Kidney epithelial cell (primary cell): ENCODE measurements at regions not wholly inside any gene's neighbourhood (a gene's known extent, or its start where the extent isn't known, plus 50 kb on each side); places are given as distances from the start of the nearest gene placed in this dataset.

ENCODE experiments used
- DNase-seq: peaks from one replicate; pipeline ENCODE4 v3.0.0-alpha.2; 2010; ENCODE audit warnings: low read depth
- H3K27me3 ChIP-seq: 2 replicates; pipeline ENCODE4 v1.6.0; 2011; ENCODE audit warnings: low read length; ENCODE audit not compliant: control insufficient read depth, insufficient read depth
- H3K36me3 ChIP-seq: 2 replicates; pipeline ENCODE4 v1.5.1; 2011; ENCODE audit warnings: low read length; ENCODE audit not compliant: control insufficient read depth, insufficient read depth
- H3K4me3 ChIP-seq: 2 replicates; pipeline ENCODE4 v1.5.1; 2011; ENCODE audit warnings: low read depth, mild to moderate bottlenecking, control low read depth, low read length
- TF ChIP-seq, protein P1 (sequence below): IDR thresholded peaks from 2 replicates; pipeline ENCODE4 v1.5.1; 2011; ENCODE audit warnings: mild to moderate bottlenecking, moderate library complexity, low read length, control low read depth, inconsistent platforms; ENCODE audit not compliant: insufficient read depth, poor library complexity, severe bottlenecking

GRCh38 chr16:73887911-73888310 lies 408.7 kb upstream of the PSMD7 start:
- Histone ChIP-seq H3K4me3 (no peak overlapping the region), H3K36me3 (no peaks in the 10 kb centered on the region), H3K27me3 (peaks cover 6% of the 10 kb centered on the region)
- no peak for DNase-seq
- TF ChIP-seq, protein P1, sequence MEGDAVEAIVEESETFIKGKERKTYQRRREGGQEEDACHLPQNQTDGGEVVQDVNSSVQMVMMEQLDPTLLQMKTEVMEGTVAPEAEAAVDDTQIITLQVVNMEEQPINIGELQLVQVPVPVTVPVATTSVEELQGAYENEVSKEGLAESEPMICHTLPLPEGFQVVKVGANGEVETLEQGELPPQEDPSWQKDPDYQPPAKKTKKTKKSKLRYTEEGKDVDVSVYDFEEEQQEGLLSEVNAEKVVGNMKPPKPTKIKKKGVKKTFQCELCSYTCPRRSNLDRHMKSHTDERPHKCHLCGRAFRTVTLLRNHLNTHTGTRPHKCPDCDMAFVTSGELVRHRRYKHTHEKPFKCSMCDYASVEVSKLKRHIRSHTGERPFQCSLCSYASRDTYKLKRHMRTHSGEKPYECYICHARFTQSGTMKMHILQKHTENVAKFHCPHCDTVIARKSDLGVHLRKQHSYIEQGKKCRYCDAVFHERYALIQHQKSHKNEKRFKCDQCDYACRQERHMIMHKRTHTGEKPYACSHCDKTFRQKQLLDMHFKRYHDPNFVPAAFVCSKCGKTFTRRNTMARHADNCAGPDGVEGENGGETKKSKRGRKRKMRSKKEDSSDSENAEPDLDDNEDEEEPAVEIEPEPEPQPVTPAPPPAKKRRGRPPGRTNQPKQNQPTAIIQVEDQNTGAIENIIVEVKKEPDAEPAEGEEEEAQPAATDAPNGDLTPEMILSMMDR = no peak

DNA sequence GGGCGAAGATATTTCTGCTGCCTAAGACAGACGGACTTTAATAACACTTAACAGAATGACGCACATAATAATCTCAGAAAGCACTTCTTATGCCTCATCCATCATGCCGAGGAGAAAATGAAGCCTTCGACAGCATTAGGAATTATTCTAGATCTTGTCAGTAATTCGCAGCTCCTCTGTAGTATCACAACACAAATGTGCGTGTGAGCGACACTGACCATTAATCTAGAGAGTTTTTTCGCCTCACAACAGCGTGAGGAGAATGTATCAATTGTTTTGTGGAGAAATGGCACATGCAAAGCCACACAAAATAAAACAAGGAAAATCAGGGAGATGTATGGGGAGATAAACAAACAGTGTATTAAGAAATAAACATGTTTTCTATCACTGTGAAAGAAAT lies 410.2 kb upstream of the PSMD7 start:
- Histone ChIP-seq H3K4me3 (no peak overlapping the region), H3K27me3 (peaks cover 6% of the 10 kb centered on the region), H3K36me3 (no peaks in the 10 kb centered on the region)
- DNase-seq = no peak
- TF ChIP-seq, protein P1 = no peak

DNA sequence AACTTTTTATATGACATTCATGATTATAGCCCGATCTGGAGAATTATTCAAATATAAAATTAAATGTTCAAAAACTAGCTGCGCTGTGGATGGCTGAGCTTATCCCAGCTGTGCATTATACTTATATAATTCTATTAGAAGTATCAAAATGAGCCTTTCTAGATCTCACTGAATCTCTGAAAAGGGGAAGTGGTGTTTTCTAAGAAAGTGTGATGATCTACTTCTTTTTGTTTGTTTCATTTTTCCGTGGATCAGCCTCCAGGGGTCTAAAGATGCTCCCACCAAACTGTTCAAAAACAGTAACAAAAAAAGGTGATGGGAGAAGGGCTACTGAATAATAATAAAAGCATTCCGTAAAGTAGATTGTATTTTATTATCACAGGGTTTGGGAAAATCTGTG lies 411.3 kb upstream of the PSMD7 start:
- TF ChIP-seq, protein P1 = no peak
- H3K27me3 ChIP-seq = peaks cover 6% of the 10 kb centered on the region
- H3K36me3 ChIP-seq = no peaks in the 10 kb centered on the region

GRCh38 chr16:73883841-73884240 lies 412.8 kb upstream of the PSMD7 start:
- Histone ChIP-seq H3K36me3 (no peaks in the 10 kb centered on the region), H3K27me3 (peaks cover 5% of the 10 kb centered on the region), H3K4me3 (no peak overlapping the region)
- TF ChIP-seq, protein P1 = no peak
- no peak for DNase-seq

More for the DNA sequence above, 411.3 kb upstream of the PSMD7 start:
- no peak for DNase-seq
- H3K4me3 ChIP-seq = no peak overlapping the region

GRCh38 chr16:73883126-73883525 lies 413.5 kb upstream of the PSMD7 start:
- DNase-seq = no peak
- Histone ChIP-seq H3K36me3 (no peaks in the 10 kb centered on the region), H3K4me3 (no peak overlapping the region), H3K27me3 (peaks cover 5% of the 10 kb centered on the region)
- TF ChIP-seq, protein P1 = no peak

DNA sequence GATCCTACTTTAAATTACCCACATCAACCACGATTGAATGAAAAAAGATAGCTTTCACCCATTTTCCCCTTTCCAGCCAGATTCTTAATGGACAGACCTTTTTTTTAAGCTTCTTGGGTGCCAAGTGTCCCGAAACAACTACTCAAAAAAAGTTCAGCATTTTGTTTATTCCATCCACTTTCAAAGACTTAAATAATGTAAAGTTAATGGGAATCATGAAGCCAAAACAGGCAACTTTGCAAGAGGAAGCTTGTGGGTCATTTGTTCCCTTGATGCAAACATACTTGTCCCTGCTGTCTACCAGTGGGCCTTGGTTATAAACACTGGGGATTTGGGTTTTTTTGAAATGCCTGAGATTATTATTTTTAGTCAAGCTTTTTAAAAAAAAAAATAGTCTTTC lies 414.0 kb upstream of the PSMD7 start:
- TF ChIP-seq, protein P1 = no peak
- DNase-seq = no peak
- Histone ChIP-seq H3K36me3 (no peaks in the 10 kb centered on the region), H3K27me3 (peaks cover 2% of the 10 kb centered on the region), H3K4me3 (no peak overlapping the region)
